ENCODE measurements at regions not wholly inside any gene's neighbourhood (a gene's known extent, or its start where the extent isn't known, plus 50 kb on each side); places are given as distances from the start of the nearest gene placed in this dataset.

- no peak for TF ChIP-seq CTCF (IDR thresholded peaks at IDR 0.05)
- TF ChIP-seq TCF7L2 (IDR thresholded peaks at IDR 0.05; ENCODE audit: low read depth, low read length): no peak
- TF ChIP-seq POLR2AphosphoS5 (IDR thresholded peaks at IDR 0.05; ENCODE audit: low read depth, low read length): no peak
- no peak for TF ChIP-seq REST (IDR thresholded peaks at IDR 0.05; ENCODE audit: insufficient read depth in 1 of 2, low read depth in 2 of 2, low read length in 1 of 2)
- TF ChIP-seq SIN3A (IDR thresholded peaks at IDR 0.05; ENCODE audit: borderline replicate concordance, insufficient read depth, low read depth, low read length): no peak
Observed at GRCh38 chr5:97281257-97281656, 98.2 kb upstream of the RIOK2 start.
